ENCODE measurements at regions not wholly inside any gene's neighbourhood (a gene's known extent, or its start where the extent isn't known, plus 50 kb on each side); places are given as distances from the start of the nearest gene placed in this dataset.

DNA sequence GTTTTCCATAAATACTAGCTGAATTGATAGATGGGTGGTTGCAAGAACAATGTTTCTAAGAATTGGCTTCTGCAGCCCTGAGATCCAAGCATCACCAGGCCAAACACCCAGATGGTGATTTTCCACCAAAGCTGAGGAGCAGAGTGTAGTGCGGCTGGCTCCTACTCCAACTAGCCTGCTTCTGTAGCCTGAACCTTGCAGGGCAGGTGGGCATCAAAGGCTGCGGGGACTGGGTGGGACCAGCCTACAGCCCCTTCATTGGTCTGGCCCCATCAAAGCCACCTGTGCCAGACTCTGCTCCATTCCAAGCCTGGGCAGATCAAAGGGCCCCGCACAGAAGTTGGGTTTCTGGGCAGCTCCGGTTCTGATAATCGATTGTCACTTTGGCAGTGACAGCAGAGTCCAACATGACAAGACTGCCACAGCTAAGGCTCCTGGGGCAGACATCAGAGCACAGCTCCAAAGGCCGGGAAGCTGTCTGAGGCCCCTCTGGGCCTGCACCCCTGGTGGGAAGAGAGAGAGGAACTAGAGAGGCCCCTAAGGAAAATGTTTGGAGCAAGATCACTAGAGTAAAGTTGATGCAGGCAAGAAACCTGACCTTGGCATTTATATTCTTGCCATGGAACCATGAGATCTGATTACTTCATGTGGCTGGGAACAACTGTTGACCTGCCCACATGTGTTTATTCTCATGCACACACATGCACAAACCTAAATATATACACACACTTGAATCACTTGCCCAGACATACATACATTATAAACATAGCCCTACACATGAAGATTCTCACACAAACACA is 582.9 kb downstream of the INSC start:
- TF ChIP-seq CTCF (conservative IDR thresholded peaks at IDR 0.05) (no peak), ZFX (IDR thresholded peaks at IDR 0.05) (no peak)
